Liver (tissue), 8 donors: ENCODE measurements at regions not wholly inside any gene's neighbourhood (a gene's known extent, or its start where the extent isn't known, plus 50 kb on each side); places are given as distances from the start of the nearest gene placed in this dataset.
"Not testable (repeated sequence)": the region's sequence is repeated elsewhere in the genome, so short reads cannot be mapped to it uniquely, and the experiment has no call there.

Experiments used
- DNase-seq: peaks from one replicate; pipeline ENCODE4 v3.0.0-alpha.2; 2017; ENCODE audit warnings: low spot score
- H3K27ac ChIP-seq, 2 donors: one replicate each; pipeline ENCODE4 v1.7.0; 2013; ENCODE audit warnings: inconsistent platforms in 2 of 2, low read length in 2 of 2, control low read depth in 1 of 2, low read depth in 1 of 2, mild to moderate bottlenecking in 1 of 2
- H3K27me3 ChIP-seq, 4 donors: one replicate each; pipeline versions ENCODE4 v1.6.1 to v1.7.0; 2013; ENCODE audit warnings: low read length in 3 of 4, inconsistent platforms in 1 of 4, mild to moderate bottlenecking in 1 of 4, moderate library complexity in 1 of 4; ENCODE audit not compliant: control insufficient read depth in 4 of 4, insufficient read depth in 4 of 4
- H3K36me3 ChIP-seq, 4 donors: one replicate each; pipeline versions ENCODE4 v1.6.1 to v1.7.0; 2013; ENCODE audit warnings: low read length in 3 of 4, mild to moderate bottlenecking in 3 of 4, low read depth in 1 of 4, moderate library complexity in 1 of 4; ENCODE audit not compliant: control insufficient read depth in 4 of 4, insufficient read depth in 3 of 4
- H3K4me1 ChIP-seq, 4 donors: one replicate each; pipeline versions ENCODE4 v1.6.1 to v1.7.0; 2013; ENCODE audit warnings: low read length in 3 of 4, mild to moderate bottlenecking in 3 of 4, moderate library complexity in 1 of 4; ENCODE audit not compliant: control insufficient read depth in 4 of 4, insufficient read depth in 4 of 4
- H3K4me3 ChIP-seq, 3 donors: one replicate each; pipeline versions ENCODE4 v1.6.1 to v1.7.0; 2013; ENCODE audit warnings: low read length in 3 of 3, control low read depth in 1 of 3, low read depth in 1 of 3, mild to moderate bottlenecking in 1 of 3
- H3K9ac ChIP-seq, 2 donors: one replicate each; pipeline ENCODE4 v1.7.0; 2013; ENCODE audit warnings: low read length in 2 of 2, mild to moderate bottlenecking in 2 of 2, moderate library complexity in 2 of 2, control low read depth in 1 of 2, low read depth in 1 of 2
- H3K9me3 ChIP-seq, 4 donors: one replicate each; pipeline versions ENCODE4 v1.6.1 to v1.7.0; 2013; ENCODE audit warnings: low read length in 3 of 4; ENCODE audit not compliant: control insufficient read depth in 4 of 4
- ATF3 ChIP-seq: IDR thresholded peaks from 2 replicates; pipeline ENCODE4 v1.6.1; 2016; ENCODE audit warnings: antibody characterized with exemption
- CTCF ChIP-seq: fragments of 150-350 bp; IDR thresholded peaks from 2 replicates; pipeline ENCODE4 v1.5.1; 2017; ENCODE audit warnings: improper control_type of control experiment, low read depth, low read length; ENCODE audit not compliant: missing input control
- EGR1 ChIP-seq, 2 donors: IDR thresholded peaks; 2 replicates each; pipeline ENCODE4 v1.6.1; 2016 to 2018; ENCODE audit warnings: antibody characterized with exemption in 2 of 2, low read depth in 2 of 2
- FOXA1 ChIP-seq: IDR thresholded peaks from 2 replicates; pipeline ENCODE4 v1.6.1; 2016; ENCODE audit warnings: antibody characterized with exemption
- FOXA2 ChIP-seq: IDR thresholded peaks from 2 replicates; pipeline ENCODE4 v1.6.1; 2016; ENCODE audit warnings: antibody characterized with exemption
- GABPA ChIP-seq, 2 donors: IDR thresholded peaks in 1 of 2; conservative IDR thresholded peaks in 1 of 2; 2 replicates each; pipeline ENCODE4 v1.6.1; 2016; ENCODE audit warnings: antibody characterized with exemption in 2 of 2, mild to moderate bottlenecking in 1 of 2, moderate library complexity in 1 of 2
- HNF4A ChIP-seq, 2 donors: conservative IDR thresholded peaks; 2 replicates each; pipeline ENCODE4 v1.6.1; 2016; ENCODE audit warnings: antibody characterized with exemption in 2 of 2, mild to moderate bottlenecking in 2 of 2
- HNF4G ChIP-seq: IDR thresholded peaks from 2 replicates; pipeline ENCODE4 v1.6.1; 2016; ENCODE audit warnings: antibody characterized with exemption
- JUND ChIP-seq, 2 donors: IDR thresholded peaks; 2 replicates each; pipeline ENCODE4 v1.6.1; 2016; ENCODE audit warnings: antibody characterized with exemption in 2 of 2
- MAX ChIP-seq: IDR thresholded peaks from 2 replicates; pipeline ENCODE4 v1.6.1; 2016; ENCODE audit warnings: antibody characterized with exemption
- NR2F2 ChIP-seq: IDR thresholded peaks from 2 replicates; pipeline ENCODE4 v1.6.1; 2016; ENCODE audit warnings: antibody characterized with exemption
- RAD21 ChIP-seq, 2 donors: IDR thresholded peaks; 2 replicates each; pipeline ENCODE4 v1.6.1; 2016; ENCODE audit warnings: antibody characterized with exemption in 2 of 2, mild to moderate bottlenecking in 2 of 2
- RXRA ChIP-seq, 2 donors: IDR thresholded peaks; 2 replicates each; pipeline ENCODE4 v1.6.1; 2017 to 2018; ENCODE audit warnings: antibody characterized with exemption in 2 of 2, mild to moderate bottlenecking in 1 of 2
- SP1 ChIP-seq: IDR thresholded peaks from 2 replicates; pipeline ENCODE4 v1.6.1; 2018; ENCODE audit warnings: antibody characterized with exemption, mild to moderate bottlenecking
- TAF1 ChIP-seq: conservative IDR thresholded peaks from 2 replicates; pipeline ENCODE4 v1.6.1; 2016; ENCODE audit warnings: antibody characterized with exemption, mild to moderate bottlenecking
- YY1 ChIP-seq: IDR thresholded peaks from 2 replicates; pipeline ENCODE4 v1.6.1; 2016; ENCODE audit warnings: antibody characterized with exemption, mild to moderate bottlenecking
- WGBS: extraction: QIAGEN DNeasy Blood & Tissue Kit; methylation state at CpG from one replicate; pipeline ENCODE4 v1.1.7; 2013; 5-methylcytosine and 5-hydroxymethylcytosine counted together
- TF ChIP-seq, protein P1 (sequence below): IDR thresholded peaks from 2 replicates; pipeline ENCODE4 v1.6.1; 2016; ENCODE audit warnings: antibody characterized with exemption, mild to moderate bottlenecking
- TF ChIP-seq, protein P2 (sequence below): IDR thresholded peaks from 2 replicates; pipeline ENCODE4 v1.6.1; 2016; ENCODE audit warnings: antibody characterized with exemption
- donor health status: healthy.
- donor health status: healthy.
- donor health status: healthy.
- donor health status: healthy.
- donor health status: healthy.

GRCh38 chr18:75694292-75694691 is 266.8 kb upstream of the SMIM21 start:
- TF ChIP-seq MAX (no peak), GABPA (IDR thresholded peaks at IDR 0.05 in 1 of 2, conservative IDR thresholded peaks at IDR 0.05 in 1 of 2) (no peak), HNF4A (conservative IDR thresholded peaks at IDR 0.05) (no peak), TAF1 (no peak), YY1 (no peak), EGR1 (IDR thresholded peaks at IDR 0.05; ENCODE audit: low read depth in 2 of 2) (no peak), HNF4G (no peak), RXRA (IDR thresholded peaks at IDR 0.05) (no peak), RAD21 (IDR thresholded peaks at IDR 0.05) (no peak), NR2F2 (no peak), FOXA1 (no peak), FOXA2 (no peak), ATF3 (no peak), JUND (IDR thresholded peaks at IDR 0.05) (no peak), SP1 (no peak), CTCF (no peak)
- TF ChIP-seq, protein P1, sequence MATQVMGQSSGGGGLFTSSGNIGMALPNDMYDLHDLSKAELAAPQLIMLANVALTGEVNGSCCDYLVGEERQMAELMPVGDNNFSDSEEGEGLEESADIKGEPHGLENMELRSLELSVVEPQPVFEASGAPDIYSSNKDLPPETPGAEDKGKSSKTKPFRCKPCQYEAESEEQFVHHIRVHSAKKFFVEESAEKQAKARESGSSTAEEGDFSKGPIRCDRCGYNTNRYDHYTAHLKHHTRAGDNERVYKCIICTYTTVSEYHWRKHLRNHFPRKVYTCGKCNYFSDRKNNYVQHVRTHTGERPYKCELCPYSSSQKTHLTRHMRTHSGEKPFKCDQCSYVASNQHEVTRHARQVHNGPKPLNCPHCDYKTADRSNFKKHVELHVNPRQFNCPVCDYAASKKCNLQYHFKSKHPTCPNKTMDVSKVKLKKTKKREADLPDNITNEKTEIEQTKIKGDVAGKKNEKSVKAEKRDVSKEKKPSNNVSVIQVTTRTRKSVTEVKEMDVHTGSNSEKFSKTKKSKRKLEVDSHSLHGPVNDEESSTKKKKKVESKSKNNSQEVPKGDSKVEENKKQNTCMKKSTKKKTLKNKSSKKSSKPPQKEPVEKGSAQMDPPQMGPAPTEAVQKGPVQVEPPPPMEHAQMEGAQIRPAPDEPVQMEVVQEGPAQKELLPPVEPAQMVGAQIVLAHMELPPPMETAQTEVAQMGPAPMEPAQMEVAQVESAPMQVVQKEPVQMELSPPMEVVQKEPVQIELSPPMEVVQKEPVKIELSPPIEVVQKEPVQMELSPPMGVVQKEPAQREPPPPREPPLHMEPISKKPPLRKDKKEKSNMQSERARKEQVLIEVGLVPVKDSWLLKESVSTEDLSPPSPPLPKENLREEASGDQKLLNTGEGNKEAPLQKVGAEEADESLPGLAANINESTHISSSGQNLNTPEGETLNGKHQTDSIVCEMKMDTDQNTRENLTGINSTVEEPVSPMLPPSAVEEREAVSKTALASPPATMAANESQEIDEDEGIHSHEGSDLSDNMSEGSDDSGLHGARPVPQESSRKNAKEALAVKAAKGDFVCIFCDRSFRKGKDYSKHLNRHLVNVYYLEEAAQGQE, result no peak
- TF ChIP-seq, protein P2, sequence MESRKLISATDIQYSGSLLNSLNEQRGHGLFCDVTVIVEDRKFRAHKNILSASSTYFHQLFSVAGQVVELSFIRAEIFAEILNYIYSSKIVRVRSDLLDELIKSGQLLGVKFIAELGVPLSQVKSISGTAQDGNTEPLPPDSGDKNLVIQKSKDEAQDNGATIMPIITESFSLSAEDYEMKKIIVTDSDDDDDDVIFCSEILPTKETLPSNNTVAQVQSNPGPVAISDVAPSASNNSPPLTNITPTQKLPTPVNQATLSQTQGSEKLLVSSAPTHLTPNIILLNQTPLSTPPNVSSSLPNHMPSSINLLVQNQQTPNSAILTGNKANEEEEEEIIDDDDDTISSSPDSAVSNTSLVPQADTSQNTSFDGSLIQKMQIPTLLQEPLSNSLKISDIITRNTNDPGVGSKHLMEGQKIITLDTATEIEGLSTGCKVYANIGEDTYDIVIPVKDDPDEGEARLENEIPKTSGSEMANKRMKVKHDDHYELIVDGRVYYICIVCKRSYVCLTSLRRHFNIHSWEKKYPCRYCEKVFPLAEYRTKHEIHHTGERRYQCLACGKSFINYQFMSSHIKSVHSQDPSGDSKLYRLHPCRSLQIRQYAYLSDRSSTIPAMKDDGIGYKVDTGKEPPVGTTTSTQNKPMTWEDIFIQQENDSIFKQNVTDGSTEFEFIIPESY, result no peak
- 68% methylated on average over 5 of the region's 5 CpGs for WGBS

GRCh38 chr18:75691483-75691882 is 264.0 kb upstream of the SMIM21 start:
- no peaks in the 10 kb centered on the region for H3K36me3 ChIP-seq
- H3K27me3 ChIP-seq, result peaks cover 0 to 7% (median 0%) of the 10 kb centered on the region in 4 donors
- no peaks in the 10 kb centered on the region for H3K4me1 ChIP-seq
- H3K9ac ChIP-seq, result no peak overlapping the region
- WGBS, result 75% methylated on average over 8 of the region's 8 CpGs
- H3K27ac ChIP-seq, result no peak overlapping the region
- TF ChIP-seq SP1 (no peak), RAD21 (IDR thresholded peaks at IDR 0.05) (no peak), CTCF (no peak), HNF4G (no peak), RXRA (IDR thresholded peaks at IDR 0.05) (no peak), ATF3 (no peak)
- no peaks in the 10 kb centered on the region for H3K9me3 ChIP-seq
- DNase-seq, result no peak
- H3K4me3 ChIP-seq, result no peak overlapping the region

More at GRCh38 chr18:75694292-75694691, 266.8 kb upstream of the SMIM21 start:
- no peaks in the 10 kb centered on the region for H3K36me3 ChIP-seq
- no peak overlapping the region for H3K9ac ChIP-seq
- H3K4me3 ChIP-seq, result no peak overlapping the region
- no peaks in the 10 kb centered on the region for H3K4me1 ChIP-seq
- peaks cover 0 to 3% (median 0%) of the 10 kb centered on the region in 4 donors for H3K27me3 ChIP-seq
- H3K9me3 ChIP-seq, result no peaks in the 10 kb centered on the region
- no peak overlapping the region for H3K27ac ChIP-seq
- no peak for DNase-seq

DNA sequence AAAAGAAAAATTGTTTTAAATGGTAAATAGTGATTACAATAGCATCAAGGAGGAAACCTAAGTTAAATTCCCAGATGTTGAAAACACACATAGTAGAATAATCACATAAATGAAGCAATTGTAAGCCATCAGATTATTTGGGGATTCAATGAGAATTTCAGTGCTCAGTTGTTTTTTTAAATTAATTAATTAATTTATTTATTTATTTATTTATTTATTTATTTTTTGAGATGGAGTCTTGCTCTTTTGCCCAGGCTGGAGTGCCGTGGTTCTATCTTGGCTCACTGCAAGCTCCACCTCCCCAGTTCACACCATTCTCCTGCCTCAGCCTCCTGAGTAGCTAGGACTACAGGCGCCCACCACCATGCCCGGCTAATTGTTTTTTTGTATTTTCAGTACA is 262.8 kb upstream of the SMIM21 start:
- H3K9me3 ChIP-seq, H3K9ac ChIP-seq, H3K27me3 ChIP-seq, H3K4me1 ChIP-seq, DNase-seq, H3K4me3 ChIP-seq, H3K27ac ChIP-seq, H3K36me3 ChIP-seq: not testable (repeated sequence)
- 86% methylated on average over 3 of the region's 3 CpGs for WGBS
